Psoas muscle (tissue), 7 donors: ENCODE measurements at regions not wholly inside any gene's neighbourhood (a gene's known extent, or its start where the extent isn't known, plus 50 kb on each side); places are given as distances from the start of the nearest gene placed in this dataset.

Experiments used
- ATAC-seq, 4 donors: fragments of 200-7000 bp; cut with Tn5 transposase; one replicate each; pipeline ENCODE4 v1.9.1; 2020; ENCODE audit warnings: moderate library complexity in 3 of 4, mild to moderate bottlenecking in 2 of 4
- DNase-seq, 2 donors: peaks; one replicate each; pipeline ENCODE4 v3.0.0-alpha.2; 2020
- H3K27ac ChIP-seq: fragments of 200-600 bp; one replicate; pipeline ENCODE4 v1.8.0; 2022
- H3K27me3 ChIP-seq, 3 donors: fragments of 200-600 bp in 1 of 3; one replicate each; pipeline versions ENCODE4 v1.6.1 to v1.8.0; 2013 to 2022; ENCODE audit warnings: low read length in 2 of 3, mild to moderate bottlenecking in 2 of 3, moderate library complexity in 1 of 3; ENCODE audit not compliant: insufficient read depth in 3 of 3
- H3K36me3 ChIP-seq, 2 donors: fragments of 200-600 bp in 1 of 2; one replicate each; pipeline versions ENCODE4 v1.6.1 to v1.8.0; 2013 to 2022; ENCODE audit warnings: low read depth in 1 of 2, mild to moderate bottlenecking in 1 of 2, moderate library complexity in 1 of 2; ENCODE audit not compliant: insufficient read depth in 1 of 2
- H3K4me1 ChIP-seq: fragments of 200-600 bp; one replicate; pipeline ENCODE4 v1.8.0; 2022
- H3K4me3 ChIP-seq: fragments of 200-600 bp; one replicate; pipeline ENCODE4 v1.8.0; 2022; ENCODE audit warnings: mild to moderate bottlenecking
- H3K9me3 ChIP-seq: fragments of 200-600 bp; one replicate; pipeline ENCODE4 v1.8.0; 2022
- WGBS, 3 donors: extraction: QIAGEN DNeasy Blood & Tissue Kit; methylation state at CpG; one replicate each; pipeline versions ENCODE4 v1.1.6 to v1.1.7; 2013; 5-methylcytosine and 5-hydroxymethylcytosine counted together
- intact Hi-C, 2 donors: fragments of 100-400 bp; cut with DNase I; formaldehyde crosslinking; loops; one replicate each; pipeline versions ENCODE4 v1.11.0 to v1.14.2; 2022
- TF ChIP-seq, protein P1 (sequence below): fragments of 200-600 bp; IDR thresholded peaks from one replicate; pipeline ENCODE4 v1.8.0; 2022; ENCODE audit warnings: antibody characterized with exemption
- donor health status: healthy with polysubstance abuse.
- donor health status: DM: no; HTN: no; CAD: no; lungs with moderate emphysema.
- donor health status: Bipolar disorder and iron deficiency.
- donor health status: healthy.
- donor health status: DM: yes; HTN: yes; CAD: no.
- donor health status: DM: no; HTN: no; CAD: no.
- donor health status: DM: yes; HTN: yes; CAD: no.

GRCh38 chr15:67003586-67003985, 61.8 kb upstream of the SMAD3 start:
- intact Hi-C loops: no loop called here
- Histone ChIP-seq H3K27me3 (no peaks in the 10 kb centered on the region), H3K36me3 (no peaks in the 10 kb centered on the region), H3K4me1 (peaks cover 13% of the 10 kb centered on the region), H3K27ac (no peak overlapping the region), H3K9me3 (peaks cover 4% of the 10 kb centered on the region), H3K4me3 (no peak overlapping the region)
- 32 to 56% (median 35%) methylated on average over 7 of the region's 7 CpGs for WGBS, 3 donors
- TF ChIP-seq, protein P1, sequence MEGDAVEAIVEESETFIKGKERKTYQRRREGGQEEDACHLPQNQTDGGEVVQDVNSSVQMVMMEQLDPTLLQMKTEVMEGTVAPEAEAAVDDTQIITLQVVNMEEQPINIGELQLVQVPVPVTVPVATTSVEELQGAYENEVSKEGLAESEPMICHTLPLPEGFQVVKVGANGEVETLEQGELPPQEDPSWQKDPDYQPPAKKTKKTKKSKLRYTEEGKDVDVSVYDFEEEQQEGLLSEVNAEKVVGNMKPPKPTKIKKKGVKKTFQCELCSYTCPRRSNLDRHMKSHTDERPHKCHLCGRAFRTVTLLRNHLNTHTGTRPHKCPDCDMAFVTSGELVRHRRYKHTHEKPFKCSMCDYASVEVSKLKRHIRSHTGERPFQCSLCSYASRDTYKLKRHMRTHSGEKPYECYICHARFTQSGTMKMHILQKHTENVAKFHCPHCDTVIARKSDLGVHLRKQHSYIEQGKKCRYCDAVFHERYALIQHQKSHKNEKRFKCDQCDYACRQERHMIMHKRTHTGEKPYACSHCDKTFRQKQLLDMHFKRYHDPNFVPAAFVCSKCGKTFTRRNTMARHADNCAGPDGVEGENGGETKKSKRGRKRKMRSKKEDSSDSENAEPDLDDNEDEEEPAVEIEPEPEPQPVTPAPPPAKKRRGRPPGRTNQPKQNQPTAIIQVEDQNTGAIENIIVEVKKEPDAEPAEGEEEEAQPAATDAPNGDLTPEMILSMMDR: no peak
- ATAC-seq (peak; percentile 86 to 96 (median 95)), DNase-seq (no peak)

DNA sequence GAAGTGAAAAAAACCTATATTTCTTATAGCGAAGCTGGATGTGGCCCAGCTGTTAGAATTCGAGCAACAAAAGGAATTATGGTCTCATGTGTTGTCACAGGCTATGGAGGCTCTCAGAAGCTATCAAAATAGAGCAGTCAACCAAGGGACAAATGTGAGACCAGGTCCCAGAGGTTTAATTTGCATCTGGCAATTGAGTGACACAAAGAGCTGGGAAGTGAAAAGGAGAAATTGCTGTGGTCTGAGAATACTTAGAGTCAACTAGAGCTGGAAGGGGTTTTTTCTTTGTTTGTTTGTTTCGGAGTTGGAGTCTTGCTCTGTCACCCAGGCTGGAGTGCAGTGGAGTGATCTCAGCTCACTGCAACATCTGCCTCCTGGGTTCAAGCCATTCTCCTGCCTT, 61.3 kb upstream of the SMAD3 start:
- no peaks in the 10 kb centered on the region for H3K36me3 ChIP-seq
- 78 to 82% (median 81%) methylated on average over 3 of the region's 3 CpGs for WGBS, 3 donors
- H3K9me3 ChIP-seq: no peaks in the 10 kb centered on the region
- ATAC-seq: no peak
- peaks cover 13% of the 10 kb centered on the region for H3K4me1 ChIP-seq
- H3K27me3 ChIP-seq: no peaks in the 10 kb centered on the region
- DNase-seq: no peak
- no peak overlapping the region for H3K27ac ChIP-seq
- no peak overlapping the region for H3K4me3 ChIP-seq
- TF ChIP-seq, protein P1: no peak
- intact Hi-C loops: no loop called here

GRCh38 chr15:67005294-67005996, 60.0 kb upstream of the SMAD3 start:
- 78 to 83% (median 83%) methylated on average over 10 of the region's 10 CpGs for WGBS, 3 donors
- DNase-seq (no peak), ATAC-seq (no peak)
- H3K4me3 ChIP-seq: no peak overlapping the region
- H3K27me3 ChIP-seq: no peaks in the 10 kb centered on the region
- TF ChIP-seq, protein P1: no peak
- H3K4me1 ChIP-seq: peaks cover 13% of the 10 kb centered on the region
- H3K9me3 ChIP-seq: no peaks in the 10 kb centered on the region
- H3K27ac ChIP-seq: no peak overlapping the region
- intact Hi-C loops: loop anchor here in 1 of 2 donors (5.0 kb wide), 1 partner anchor 43 kb away; no protein-coding TSS in a partner anchor
- no peaks in the 10 kb centered on the region for H3K36me3 ChIP-seq

DNA sequence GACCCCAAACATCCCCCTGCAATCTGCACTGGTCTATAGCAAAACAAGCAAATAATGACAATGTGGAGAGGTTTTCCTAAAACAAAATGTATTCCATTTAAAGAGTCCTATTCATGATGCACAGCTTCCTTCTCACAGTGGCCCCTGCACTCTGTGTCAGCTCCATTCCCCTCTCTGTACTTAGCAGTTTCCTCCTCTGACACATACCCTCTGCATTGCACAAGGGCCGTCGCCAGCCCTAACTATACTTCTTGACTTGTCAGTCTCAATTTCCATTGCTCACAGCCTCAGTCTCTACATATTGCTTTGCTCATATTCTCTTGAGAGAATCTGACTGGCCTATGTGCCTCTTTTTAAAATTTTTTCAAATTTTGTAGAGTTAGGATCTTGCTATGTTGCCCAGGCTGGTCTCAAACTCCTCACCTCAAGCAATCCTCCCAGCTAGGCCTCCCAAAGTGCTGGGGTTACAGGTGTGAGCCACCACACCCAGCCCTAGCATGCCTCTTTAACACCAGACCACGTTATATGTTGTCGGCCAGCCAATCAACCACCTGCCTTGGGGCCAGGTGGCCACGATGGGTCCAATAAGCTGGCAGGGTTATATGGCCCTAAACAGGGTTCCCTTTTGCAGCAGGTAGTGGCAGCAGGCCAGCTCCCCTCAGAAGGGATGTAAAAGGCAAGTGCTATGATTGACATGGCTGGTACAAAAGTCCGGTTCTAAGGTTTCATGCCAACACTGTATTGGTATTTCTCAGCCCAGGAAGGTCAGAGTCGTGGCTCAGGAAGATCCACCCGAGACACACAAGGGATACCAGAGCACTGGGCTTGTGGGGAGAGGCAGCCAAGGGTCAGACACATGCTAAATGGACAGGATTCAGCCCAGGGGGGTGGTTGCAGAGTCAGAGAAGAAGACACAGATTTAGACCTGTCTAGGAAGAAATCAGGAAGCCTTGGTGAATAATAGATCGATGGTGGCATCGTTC, 59.0 kb upstream of the SMAD3 start:
- H3K27me3 ChIP-seq: no peaks in the 10 kb centered on the region
- intact Hi-C loops: loop anchor here in 1 of 2 donors (5.0 kb wide), 1 partner anchor 44 kb away; no protein-coding TSS in a partner anchor
- H3K9me3 ChIP-seq: no peaks in the 10 kb centered on the region
- TF ChIP-seq, protein P1: no peak
- no peaks in the 10 kb centered on the region for H3K36me3 ChIP-seq
- ATAC-seq (no peak), DNase-seq (no peak)
- H3K4me3 ChIP-seq: no peak overlapping the region
- WGBS, 3 donors: 56 to 69% (median 67%) methylated on average over 10 of the region's 10 CpGs
- peaks cover 13% of the 10 kb centered on the region for H3K4me1 ChIP-seq
- H3K27ac ChIP-seq: no peak overlapping the region
